ENCODE measurements at regions not wholly inside any gene's neighbourhood (a gene's known extent, or its start where the extent isn't known, plus 50 kb on each side); places are given as distances from the start of the nearest gene placed in this dataset.
"Not testable (repeated sequence)": the region's sequence is repeated elsewhere in the genome, so short reads cannot be mapped to it uniquely, and the experiment has no call there.

- DNase-seq: no peak
Observed at GRCh38 chr7:92972441-92972840, 136.1 kb upstream of the CDK6 start.

DNA sequence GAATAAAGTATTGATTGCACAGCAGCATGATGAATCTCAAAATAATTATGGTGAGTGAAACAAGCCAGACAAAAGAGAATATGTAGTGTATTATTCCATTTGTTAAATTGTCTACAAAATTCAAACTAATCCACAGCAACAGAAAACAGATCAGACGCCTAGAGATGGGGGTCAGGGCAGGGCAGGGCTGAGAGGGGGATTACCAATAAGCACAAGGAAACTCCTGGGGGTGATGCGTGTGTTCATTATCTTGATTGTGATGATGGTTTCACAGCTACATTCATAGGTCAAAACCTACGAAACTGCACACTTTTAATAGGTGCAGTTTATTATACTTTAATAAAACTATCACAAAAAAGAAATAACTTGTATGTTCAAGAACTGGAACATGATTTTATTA lies 132.7 kb upstream of the CDK6 start:
- no peak for DNase-seq

GRCh38 chr7:92968502-92968901 lies 132.1 kb upstream of the CDK6 start:
- no peak for DNase-seq

DNA sequence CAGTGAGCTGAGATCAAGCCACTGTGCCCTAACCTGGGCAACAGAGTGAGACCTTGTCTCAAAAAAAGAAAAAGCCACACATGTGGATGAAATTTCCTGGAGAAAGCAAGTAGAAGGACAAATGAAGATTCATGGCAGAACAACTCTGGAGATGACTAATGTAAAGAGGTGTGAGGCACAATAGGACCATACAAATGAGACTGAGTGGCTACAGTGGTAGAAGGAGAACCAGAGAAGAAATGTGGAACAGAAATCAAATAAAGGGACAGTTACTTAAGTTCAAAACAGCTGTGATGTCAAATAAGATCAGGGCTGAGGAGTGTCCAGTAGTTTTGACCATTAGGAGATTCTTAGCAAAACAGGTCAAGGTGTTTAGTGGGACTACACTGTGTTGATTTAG lies 130.9 kb upstream of the CDK6 start:
- DNase-seq: no peak

GRCh38 chr7:92964141-92964540 lies 127.8 kb upstream of the CDK6 start:
- DNase-seq: no peak

- DNase-seq: no peak
Observed at GRCh38 chr7:92963566-92963965, 127.2 kb upstream of the CDK6 start.

DNA sequence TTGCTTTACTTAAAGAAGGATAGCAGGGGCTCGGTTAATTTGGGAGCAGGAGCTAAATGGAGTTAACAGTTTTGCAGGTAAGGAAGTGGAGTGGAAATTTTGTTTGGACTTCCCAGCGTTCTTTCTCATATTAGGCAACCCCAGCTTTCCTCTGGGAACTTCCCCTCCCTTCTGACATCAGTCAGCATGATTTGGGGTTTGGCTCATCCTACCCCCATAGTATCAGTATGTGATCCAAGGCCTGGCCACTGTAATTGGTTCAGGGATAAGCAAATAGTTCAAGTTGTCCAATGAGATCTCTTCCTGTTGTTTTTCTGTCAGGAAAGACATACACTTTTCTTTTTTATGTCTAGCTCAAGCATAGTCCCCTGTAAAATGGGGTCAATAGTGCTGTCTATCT lies 125.6 kb upstream of the CDK6 start:
- no peak for DNase-seq

GRCh38 chr7:92956575-92956974 lies 120.2 kb upstream of the CDK6 start:
- DNase-seq: no peak

DNA sequence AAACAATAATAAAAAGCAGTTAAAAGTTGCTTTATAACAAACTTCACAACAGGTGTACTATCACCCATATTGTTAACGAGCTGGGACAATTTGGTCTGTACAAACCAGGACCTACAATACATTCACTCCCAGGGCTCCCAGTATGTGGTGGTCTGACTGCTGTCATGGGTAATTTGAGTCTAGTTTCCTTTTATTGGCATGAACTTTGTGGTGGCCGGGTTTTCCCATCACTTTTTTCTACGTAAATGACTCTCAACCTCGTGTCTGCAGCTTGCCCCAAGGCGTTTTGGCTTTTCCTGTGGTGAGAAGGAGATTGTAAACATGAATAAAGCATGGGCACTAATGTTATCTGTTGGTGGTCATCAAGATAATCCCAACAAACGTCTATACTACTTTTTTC lies 118.7 kb upstream of the CDK6 start:
- DNase-seq: no peak

DNA sequence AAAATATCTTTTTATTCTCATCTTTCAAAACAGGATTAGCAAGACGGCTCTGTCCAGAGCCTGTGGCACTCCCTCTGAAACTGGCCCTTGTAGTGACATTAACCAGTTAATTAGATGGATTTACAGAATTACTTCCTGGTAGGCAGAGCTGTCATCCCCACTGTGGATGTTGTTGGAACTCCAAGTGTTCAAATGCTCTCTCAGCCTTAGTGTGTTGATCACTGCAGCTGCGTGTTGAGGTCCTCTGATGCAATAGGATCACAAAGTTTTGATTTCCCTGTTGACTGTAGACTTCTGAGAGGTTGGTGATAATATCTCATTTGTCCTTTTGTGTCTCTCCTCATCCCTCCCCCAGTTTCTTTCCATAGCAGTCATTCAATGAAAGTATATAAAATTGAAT lies 117.3 kb upstream of the CDK6 start:
- no peak for DNase-seq

DNA sequence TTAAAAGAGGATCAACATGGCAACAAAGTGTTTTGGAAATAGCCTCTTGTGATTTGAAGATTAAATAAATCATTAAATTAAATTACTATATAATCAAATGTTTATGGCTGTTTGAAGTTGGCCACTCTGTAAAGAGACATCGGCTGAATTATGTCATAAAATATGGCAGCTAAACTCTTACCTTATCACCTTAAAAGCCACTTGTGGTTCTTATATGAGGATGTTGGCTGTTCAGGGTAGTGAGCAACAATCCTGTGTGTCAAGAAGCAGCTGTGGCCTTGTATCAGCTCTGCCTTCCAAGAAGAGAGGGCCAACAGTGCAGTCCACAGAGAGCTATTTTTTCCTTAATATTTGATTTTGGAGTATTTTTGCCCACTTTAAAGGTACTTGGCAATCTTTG lies 113.4 kb upstream of the CDK6 start:
- DNase-seq: no peak

- DNase-seq: no peak
Observed at GRCh38 chr7:92945840-92946239, 109.5 kb upstream of the CDK6 start.

- no peak for DNase-seq
Observed at GRCh38 chr7:92944633-92945032, 108.3 kb upstream of the CDK6 start.

GRCh38 chr7:92942706-92943105 lies 106.3 kb upstream of the CDK6 start:
- DNase-seq: not testable (repeated sequence)

- DNase-seq: no peak
Observed at GRCh38 chr7:92939666-92940360, 103.4 kb upstream of the CDK6 start.

DNA sequence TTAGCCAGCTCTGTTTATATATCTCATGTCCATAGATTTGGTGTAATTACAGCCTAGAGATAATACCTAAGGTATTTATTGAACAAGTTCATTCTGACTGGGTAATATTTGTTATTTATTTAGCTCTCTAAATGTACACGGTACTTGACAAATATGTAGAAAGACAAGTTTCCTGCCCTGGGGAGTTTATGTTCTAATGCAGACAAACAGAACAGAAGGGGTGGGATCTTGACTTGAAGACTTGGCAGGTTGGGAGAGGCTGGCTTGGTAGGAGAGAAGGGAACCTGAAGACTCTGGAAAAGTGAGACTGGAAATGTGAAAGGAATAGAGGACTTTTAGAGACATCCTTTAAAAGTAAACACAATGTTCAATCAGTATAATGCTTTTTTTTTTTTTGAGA lies 97.7 kb upstream of the CDK6 start:
- DNase-seq: no peak

GRCh38 chr7:92932450-92932849 lies 96.1 kb upstream of the CDK6 start:
- DNase-seq: no peak

DNA sequence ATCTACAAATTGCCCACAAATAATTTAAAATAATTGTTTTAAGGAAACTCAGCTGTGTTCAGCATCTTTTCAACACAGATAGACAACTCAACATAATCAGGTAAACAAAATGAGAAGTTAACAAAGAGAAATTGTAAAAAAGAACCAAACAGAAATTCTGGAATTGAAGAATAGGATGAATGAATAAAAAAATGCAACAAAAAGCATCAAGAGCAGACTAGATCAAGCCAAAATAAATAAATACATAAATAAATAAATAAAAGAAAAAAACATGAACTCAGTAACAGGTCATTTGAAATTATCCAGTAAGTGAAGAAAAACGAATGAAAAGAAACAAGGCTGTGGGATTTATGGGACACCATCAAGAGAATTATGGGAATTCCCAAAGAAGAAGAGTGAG lies 94.0 kb upstream of the CDK6 start:
- DNase-seq: no peak

GRCh38 chr7:92926697-92927044 lies 90.3 kb upstream of the CDK6 start:
- DNase-seq: no peak

DNA sequence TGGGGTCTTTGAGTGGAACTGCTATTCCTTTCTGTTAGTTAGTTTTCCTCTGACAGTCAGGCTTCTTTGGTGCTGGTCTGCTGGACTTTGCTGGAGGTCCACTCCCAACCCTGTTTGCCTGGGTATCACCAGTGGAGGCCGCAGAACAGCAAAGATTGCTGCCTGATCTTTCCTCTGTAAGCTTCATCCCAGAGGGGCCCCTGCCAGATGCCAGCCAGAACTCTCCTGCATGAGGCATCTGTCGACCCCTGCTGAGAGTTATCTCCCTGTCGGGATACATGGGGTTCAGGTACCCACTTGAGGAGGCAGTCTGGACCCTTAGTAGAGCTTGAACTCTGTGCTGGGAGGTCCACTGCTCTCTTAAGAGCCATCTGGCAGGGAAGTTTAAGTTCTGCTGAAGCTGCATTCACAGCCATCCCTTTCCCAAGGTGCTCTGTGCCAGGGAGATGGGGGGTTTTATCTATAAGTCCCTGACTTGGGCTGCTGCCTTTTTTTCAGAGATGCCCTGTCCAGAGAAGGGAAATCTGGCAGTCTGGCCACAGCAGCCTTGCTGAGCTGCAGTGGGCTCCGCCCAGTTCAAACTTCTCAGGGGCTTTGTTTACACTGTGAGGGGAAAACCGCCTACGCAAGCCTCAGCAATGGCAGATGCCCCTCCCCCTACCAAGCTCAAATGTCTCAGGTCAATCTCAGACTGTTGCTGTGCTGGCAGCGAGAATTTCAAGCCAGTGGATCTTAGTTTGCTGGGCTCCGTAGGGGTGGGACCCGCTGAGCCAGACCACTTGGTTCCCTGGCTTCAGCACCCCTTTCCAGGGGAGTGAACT lies 89.7 kb upstream of the CDK6 start:
- no peak for DNase-seq

- no peak for DNase-seq
Observed at GRCh38 chr7:92924800-92925199, 88.4 kb upstream of the CDK6 start.

DNA sequence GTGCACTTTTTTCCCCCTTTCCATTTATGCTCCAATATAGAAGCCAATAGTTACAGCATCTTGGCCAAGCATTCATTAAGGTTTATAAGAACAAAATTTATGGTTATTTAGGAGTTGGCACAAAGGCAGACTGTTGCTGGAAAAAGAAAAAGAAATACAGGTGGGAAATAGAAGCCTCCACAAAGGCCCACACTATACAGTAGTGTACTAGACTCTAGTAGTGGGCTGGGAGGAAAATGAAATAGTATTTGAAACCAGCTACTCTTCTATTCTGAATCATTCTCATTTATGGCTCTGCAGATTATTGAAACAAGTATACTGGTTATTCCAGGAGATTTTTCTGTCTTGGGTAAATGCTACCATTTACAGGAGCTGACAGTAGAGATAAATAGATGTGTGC lies 80.9 kb upstream of the CDK6 start:
- no peak for DNase-seq

DNA sequence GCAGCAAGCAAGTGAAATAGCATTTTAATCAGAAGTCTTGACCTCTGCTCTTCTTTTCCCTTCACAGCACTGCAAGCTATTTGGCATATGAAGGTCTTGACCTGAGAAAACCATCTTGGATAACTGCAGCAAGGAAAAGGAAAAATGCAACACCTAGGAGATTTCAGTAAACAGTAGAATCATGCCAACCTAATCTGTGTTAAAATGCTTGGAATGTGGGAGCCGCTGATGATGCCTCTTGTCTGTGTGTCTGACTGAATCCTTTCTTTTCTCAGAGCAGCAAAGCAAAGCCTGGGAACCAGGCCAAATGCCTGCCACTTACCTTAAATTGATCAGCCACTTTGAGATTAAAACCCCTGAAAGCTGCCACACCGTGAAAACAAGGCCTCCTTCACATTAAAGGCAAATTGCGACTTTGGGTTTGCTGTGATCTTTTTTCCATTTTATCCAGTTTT lies 80.4 kb upstream of the CDK6 start:
- peak; percentile 39 for DNase-seq

DNA sequence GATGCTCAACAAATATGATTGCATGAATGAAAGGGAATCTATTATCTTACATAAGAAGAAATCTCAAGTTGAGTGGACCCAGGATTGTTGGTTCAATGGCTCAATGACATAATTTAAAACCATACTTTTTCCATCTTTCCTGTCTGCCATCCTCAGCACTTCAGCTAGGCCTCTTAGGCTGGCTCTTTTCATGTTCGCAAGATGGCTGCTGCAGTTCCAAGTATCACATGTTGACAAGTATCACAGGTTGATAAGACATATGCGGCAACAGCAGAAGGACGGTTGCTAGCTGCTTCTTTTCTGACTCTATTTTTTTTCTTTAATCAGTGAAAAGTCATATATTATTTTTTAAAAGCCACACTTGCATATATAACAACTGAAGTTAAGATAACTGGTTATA lies 79.0 kb upstream of the CDK6 start:
- DNase-seq: no peak

- DNase-seq: no peak
Observed at GRCh38 chr7:92914645-92915044, 78.3 kb upstream of the CDK6 start.
